ENCODE measurements at regions not wholly inside any gene's neighbourhood (a gene's known extent, or its start where the extent isn't known, plus 50 kb on each side); places are given as distances from the start of the nearest gene placed in this dataset.

- DNase-seq (ENCODE audit: low spot score) (no peak), ATAC-seq (ENCODE audit: low read depth) (no peak)
- Histone ChIP-seq H3K27me3 (ENCODE audit: insufficient read depth, poor library complexity, severe bottlenecking) (no peaks in the 10 kb centered on the region), H3K27ac (ENCODE audit: poor library complexity, severe bottlenecking) (no peak overlapping the region), H3K4me1 (ENCODE audit: insufficient read depth, poor library complexity, severe bottlenecking) (no peaks in the 10 kb centered on the region), H3K4me3 (ENCODE audit: severe bottlenecking) (no peak overlapping the region), H3K9me3 (ENCODE audit: severe bottlenecking) (no peaks in the 10 kb centered on the region), H3K36me3 (ENCODE audit: low read depth) (no peaks in the 10 kb centered on the region)
- TF ChIP-seq CTCF (IDR thresholded peaks at IDR 0.05; ENCODE audit: poor library complexity, severe bottlenecking): no peak
Observed at GRCh38 chr2:77995161-77995560, 473.0 kb upstream of the LRRTM4 start.

- no peak overlapping the region for H3K4me3 ChIP-seq (ENCODE audit: severe bottlenecking)
- ATAC-seq (ENCODE audit: low read depth) (no peak), DNase-seq (ENCODE audit: low spot score) (no peak)
- no peaks in the 10 kb centered on the region for H3K9me3 ChIP-seq (ENCODE audit: severe bottlenecking)
- no peaks in the 10 kb centered on the region for H3K27me3 ChIP-seq (ENCODE audit: insufficient read depth, poor library complexity, severe bottlenecking)
- H3K27ac ChIP-seq (ENCODE audit: poor library complexity, severe bottlenecking): no peak overlapping the region
- H3K36me3 ChIP-seq (ENCODE audit: low read depth): no peaks in the 10 kb centered on the region
- no peak for TF ChIP-seq CTCF (IDR thresholded peaks at IDR 0.05; ENCODE audit: poor library complexity, severe bottlenecking)
- no peaks in the 10 kb centered on the region for H3K4me1 ChIP-seq (ENCODE audit: insufficient read depth, poor library complexity, severe bottlenecking)
Observed at GRCh38 chr2:77999376-77999775, 477.2 kb upstream of the LRRTM4 start.

DNA sequence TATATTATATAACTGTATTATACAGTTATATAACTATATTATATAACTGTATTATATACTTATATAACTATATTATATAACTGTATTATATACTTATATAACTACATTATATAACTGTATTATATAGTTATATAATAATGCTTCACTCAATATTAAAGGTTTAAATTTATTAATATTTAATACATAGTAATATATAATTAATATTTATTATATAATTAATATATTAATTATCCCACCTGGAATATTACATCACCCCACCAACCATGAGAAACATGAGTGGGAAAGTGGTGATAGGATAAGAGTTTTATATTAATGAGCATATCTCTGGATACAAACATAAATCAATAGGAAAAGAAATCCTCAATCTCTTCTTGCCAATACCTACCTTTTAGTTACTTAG lies 487.1 kb upstream of the LRRTM4 start:
- no peaks in the 10 kb centered on the region for H3K9me3 ChIP-seq (ENCODE audit: severe bottlenecking)
- no peaks in the 10 kb centered on the region for H3K4me1 ChIP-seq (ENCODE audit: insufficient read depth, poor library complexity, severe bottlenecking)
- H3K27ac ChIP-seq (ENCODE audit: poor library complexity, severe bottlenecking): no peak overlapping the region
- DNase-seq (ENCODE audit: low spot score) (no peak), ATAC-seq (ENCODE audit: low read depth) (no peak)
- no peak for TF ChIP-seq CTCF (IDR thresholded peaks at IDR 0.05; ENCODE audit: poor library complexity, severe bottlenecking)
- H3K4me3 ChIP-seq (ENCODE audit: severe bottlenecking): no peak overlapping the region
- no peaks in the 10 kb centered on the region for H3K36me3 ChIP-seq (ENCODE audit: low read depth)
- peaks cover 3% of the 10 kb centered on the region for H3K27me3 ChIP-seq (ENCODE audit: insufficient read depth, poor library complexity, severe bottlenecking)

- Histone ChIP-seq H3K36me3 (ENCODE audit: low read depth) (no peaks in the 10 kb centered on the region), H3K9me3 (ENCODE audit: severe bottlenecking) (no peaks in the 10 kb centered on the region), H3K4me1 (ENCODE audit: insufficient read depth, poor library complexity, severe bottlenecking) (no peaks in the 10 kb centered on the region), H3K4me3 (ENCODE audit: severe bottlenecking) (no peak overlapping the region), H3K27ac (ENCODE audit: poor library complexity, severe bottlenecking) (no peak overlapping the region), H3K27me3 (ENCODE audit: insufficient read depth, poor library complexity, severe bottlenecking) (peaks cover 3% of the 10 kb centered on the region)
- DNase-seq (ENCODE audit: low spot score) (no peak), ATAC-seq (ENCODE audit: low read depth) (no peak)
- no peak for TF ChIP-seq CTCF (IDR thresholded peaks at IDR 0.05; ENCODE audit: poor library complexity, severe bottlenecking)
Observed at GRCh38 chr2:78011251-78011650, 489.1 kb upstream of the LRRTM4 start.

- Histone ChIP-seq H3K36me3 (ENCODE audit: low read depth) (no peaks in the 10 kb centered on the region), H3K9me3 (ENCODE audit: severe bottlenecking) (no peaks in the 10 kb centered on the region), H3K4me1 (ENCODE audit: insufficient read depth, poor library complexity, severe bottlenecking) (no peaks in the 10 kb centered on the region), H3K27ac (ENCODE audit: poor library complexity, severe bottlenecking) (no peak overlapping the region), H3K27me3 (ENCODE audit: insufficient read depth, poor library complexity, severe bottlenecking) (no peaks in the 10 kb centered on the region), H3K4me3 (ENCODE audit: severe bottlenecking) (no peak overlapping the region)
- DNase-seq (ENCODE audit: low spot score) (no peak), ATAC-seq (ENCODE audit: low read depth) (no peak)
- no peak for TF ChIP-seq CTCF (IDR thresholded peaks at IDR 0.05; ENCODE audit: poor library complexity, severe bottlenecking)
Observed at GRCh38 chr2:78020491-78020890, 498.3 kb upstream of the LRRTM4 start.
